GM10266 (cell line): ENCODE measurements at regions not wholly inside any gene's neighbourhood (a gene's known extent, or its start where the extent isn't known, plus 50 kb on each side); places are given as distances from the start of the nearest gene placed in this dataset.

Experiments used
- DNase-seq: peaks from one replicate; pipeline ENCODE4 v3.0.0; 2012; ENCODE audit errors: extremely low spot score
- TF ChIP-seq, protein P1 (sequence below): IDR thresholded peaks from 2 replicates; pipeline ENCODE4 v1.5.1; 2012; ENCODE audit warnings: mild to moderate bottlenecking, low read depth; ENCODE audit not compliant: control insufficient read depth, insufficient read depth; ENCODE audit errors: missing control alignments

DNA sequence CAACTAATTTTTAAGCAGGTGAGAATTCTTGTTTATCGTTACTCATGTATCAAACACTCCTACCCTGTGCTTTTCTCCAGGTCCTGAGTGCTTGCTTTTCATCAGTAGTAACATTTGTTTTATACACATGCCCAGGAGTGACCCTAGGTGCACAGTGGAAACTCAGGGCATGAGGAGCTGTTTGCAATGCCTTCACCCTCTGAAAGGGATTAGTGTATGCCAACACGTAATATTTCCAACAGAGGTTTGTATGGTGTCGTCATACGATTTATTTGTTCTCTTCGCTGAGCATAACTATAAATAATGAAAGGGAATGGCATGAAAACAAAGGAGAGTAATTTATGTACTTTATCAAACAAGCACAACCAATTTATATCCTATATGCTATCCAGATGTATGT is 537.4 kb upstream of the MMS22L start:
- TF ChIP-seq, protein P1, sequence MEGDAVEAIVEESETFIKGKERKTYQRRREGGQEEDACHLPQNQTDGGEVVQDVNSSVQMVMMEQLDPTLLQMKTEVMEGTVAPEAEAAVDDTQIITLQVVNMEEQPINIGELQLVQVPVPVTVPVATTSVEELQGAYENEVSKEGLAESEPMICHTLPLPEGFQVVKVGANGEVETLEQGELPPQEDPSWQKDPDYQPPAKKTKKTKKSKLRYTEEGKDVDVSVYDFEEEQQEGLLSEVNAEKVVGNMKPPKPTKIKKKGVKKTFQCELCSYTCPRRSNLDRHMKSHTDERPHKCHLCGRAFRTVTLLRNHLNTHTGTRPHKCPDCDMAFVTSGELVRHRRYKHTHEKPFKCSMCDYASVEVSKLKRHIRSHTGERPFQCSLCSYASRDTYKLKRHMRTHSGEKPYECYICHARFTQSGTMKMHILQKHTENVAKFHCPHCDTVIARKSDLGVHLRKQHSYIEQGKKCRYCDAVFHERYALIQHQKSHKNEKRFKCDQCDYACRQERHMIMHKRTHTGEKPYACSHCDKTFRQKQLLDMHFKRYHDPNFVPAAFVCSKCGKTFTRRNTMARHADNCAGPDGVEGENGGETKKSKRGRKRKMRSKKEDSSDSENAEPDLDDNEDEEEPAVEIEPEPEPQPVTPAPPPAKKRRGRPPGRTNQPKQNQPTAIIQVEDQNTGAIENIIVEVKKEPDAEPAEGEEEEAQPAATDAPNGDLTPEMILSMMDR = no peak
- no peak for DNase-seq

DNA sequence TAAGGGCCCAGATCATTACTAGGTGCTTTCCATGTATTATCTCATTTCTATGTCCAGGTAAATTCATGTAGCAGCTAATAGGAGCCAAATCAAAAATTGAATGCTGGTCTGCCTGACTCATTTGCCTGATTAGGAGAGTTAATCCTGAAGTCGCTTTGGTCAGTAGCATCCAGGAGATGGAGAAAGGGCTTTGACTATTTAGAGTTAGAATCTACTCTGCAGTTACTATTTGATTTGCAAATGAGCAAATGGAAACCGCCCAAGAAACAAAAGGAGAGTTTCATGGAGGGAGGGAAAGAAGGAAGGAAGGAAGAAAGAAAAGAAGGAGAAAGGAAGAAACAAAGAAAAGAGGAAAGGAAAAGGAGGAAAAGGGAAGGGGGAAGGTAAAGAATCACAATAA is 539.6 kb upstream of the MMS22L start:
- TF ChIP-seq, protein P1 = no peak
- DNase-seq = no peak

DNA sequence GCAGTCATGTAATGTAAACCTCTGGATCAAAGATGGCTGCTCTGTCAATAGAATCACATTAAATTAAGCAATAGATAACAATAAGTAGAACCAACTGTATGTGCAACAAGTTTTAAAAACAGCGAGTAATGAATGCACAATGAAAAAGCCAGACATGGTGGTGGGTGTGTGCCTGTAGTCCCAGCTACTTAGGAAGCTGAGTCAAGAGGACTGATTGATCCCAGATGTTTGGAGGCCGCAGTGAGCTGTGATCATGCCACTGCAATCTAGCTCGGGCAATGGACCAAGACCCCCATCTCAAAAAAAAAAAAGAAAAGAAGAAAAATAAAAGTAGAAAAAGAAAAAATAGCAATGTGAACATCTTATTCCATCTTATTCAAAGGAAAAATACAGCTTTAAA is 558.7 kb upstream of the MMS22L start:
- DNase-seq = no peak
- TF ChIP-seq, protein P1 = no peak

DNA sequence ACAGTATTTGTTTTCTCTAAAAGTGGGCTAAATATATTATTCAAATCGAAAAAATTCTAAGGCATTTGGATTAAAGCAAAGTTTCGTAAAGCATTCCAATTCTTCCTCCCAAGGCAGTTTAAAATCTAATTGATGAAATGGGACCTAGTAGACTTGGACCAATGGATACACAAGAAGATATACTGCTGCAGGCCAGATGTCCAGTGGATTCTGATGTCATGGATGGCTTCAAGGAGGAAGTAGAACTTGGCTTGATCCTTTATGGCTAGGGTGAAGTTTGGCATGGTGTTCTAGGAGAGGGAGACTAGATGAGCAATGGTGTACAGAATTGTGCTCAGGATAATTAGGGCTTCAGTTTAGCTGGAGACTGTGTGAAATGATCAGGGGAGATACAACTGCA is 559.5 kb upstream of the MMS22L start:
- TF ChIP-seq, protein P1 = no peak
- DNase-seq = no peak

DNA sequence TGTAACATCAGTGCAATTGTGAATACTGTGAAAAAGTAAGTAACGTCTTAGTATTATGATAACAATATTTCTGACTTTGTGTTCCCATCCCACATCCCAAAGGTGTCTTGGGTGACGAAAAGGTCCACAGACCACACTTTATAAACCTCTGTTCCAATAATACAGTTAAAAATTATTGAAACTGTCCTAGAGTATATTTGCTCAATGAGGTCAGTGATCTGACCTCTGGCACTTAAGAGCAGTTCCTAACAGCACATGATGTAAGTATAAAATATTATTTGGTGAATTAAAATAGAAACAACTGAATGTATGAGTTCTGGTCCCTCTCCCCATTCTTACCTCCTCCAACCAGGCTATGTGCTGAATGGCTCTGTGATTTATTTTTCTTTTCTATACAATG is 566.4 kb upstream of the MMS22L start:
- TF ChIP-seq, protein P1 = no peak
- DNase-seq = no peak

DNA sequence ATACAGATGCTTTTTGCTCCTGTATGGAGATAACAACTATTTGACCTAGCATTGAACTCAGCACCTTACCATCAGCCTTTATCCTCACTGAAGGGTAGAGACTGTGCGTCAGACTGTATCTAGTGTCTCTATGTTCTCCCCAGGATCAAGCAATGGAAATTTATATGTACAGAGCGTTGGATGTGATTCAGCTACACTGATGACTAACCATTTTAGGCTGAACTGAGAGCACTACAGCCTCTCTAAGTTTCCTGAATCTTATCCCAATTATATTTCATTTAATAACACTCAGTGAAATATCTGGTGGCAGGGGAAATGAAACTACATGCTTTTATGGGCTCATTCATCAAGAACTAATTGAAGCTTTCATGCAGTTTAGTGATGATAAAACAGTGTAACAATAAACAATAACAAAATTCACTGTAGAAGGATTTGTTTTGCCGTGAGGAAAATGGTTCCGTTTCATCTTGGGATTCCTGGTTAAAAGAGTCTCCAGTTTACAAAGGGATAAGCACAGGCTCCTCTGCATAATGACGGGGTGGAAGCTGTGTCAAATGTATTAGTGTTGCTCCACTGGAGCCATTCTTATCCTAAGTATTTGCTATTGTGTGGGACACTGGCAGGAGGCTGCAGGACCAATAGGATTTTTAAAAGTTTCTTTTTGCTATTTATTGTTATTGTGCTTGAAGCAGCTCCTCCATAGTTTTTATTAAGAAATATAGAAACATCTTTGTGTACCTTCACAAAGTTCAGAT is 567.6 kb upstream of the MMS22L start:
- TF ChIP-seq, protein P1 = no peak
- no peak for DNase-seq

DNA sequence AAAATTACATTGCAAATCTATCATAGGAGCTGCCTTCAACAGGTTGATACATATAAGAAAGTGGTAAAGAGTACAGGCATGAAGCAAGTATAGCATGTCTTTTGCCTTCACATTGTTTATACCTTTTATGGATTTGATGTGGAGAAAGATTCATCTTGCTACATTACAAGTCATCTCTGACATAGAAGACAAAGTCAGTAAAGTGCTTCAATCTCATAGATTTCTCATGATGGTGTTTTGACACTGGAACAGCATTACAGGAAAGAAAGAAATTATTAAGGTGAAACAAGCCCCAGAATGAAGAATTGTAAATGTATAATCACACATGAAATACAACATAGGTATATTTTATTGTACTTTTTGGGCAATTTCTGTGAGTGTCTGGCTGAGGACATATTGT is 580.7 kb upstream of the MMS22L start:
- TF ChIP-seq, protein P1 = no peak
- DNase-seq = no peak
